CD4-positive, alpha-beta T cell (primary cell): ENCODE measurements at regions not wholly inside any gene's neighbourhood (a gene's known extent, or its start where the extent isn't known, plus 50 kb on each side); places are given as distances from the start of the nearest gene placed in this dataset.

Experiments used
- ATAC-seq: fragments of 200-7000 bp; cut with Tn5 transposase; one replicate; pipeline ENCODE4 v1.10.0; 2022; ENCODE audit warnings: mild to moderate bottlenecking; ENCODE audit not compliant: poor library complexity
- CTCF ChIA-PET: fragments of 350-600 bp; sonication (Branson Sonifier 250); formaldehyde crosslinking; loops from one replicate; lab custom pipeline; 2021; ENCODE audit warnings: antibody characterized with exemption, inconsistent platforms; lab: Charles Lee
- POLR2A ChIA-PET: fragments of 350-600 bp; sonication (Branson Sonifier 250); formaldehyde crosslinking; loops from one replicate; lab custom pipeline; 2021; ENCODE audit warnings: antibody characterized with exemption, inconsistent platforms; lab: Charles Lee
- DNase-seq, 14 experiments: peaks; one replicate each; pipeline ENCODE4 v3.0.0-alpha.2; 2013 to 2020; ENCODE audit warnings: mixed read lengths in 2 of 14
- H3K27ac ChIP-seq, 2 donors: one replicate each; pipeline versions ENCODE4 v1.5.1 to v1.7.0; 2013; ENCODE audit warnings: low read length in 2 of 2, low read depth in 1 of 2, mild to moderate bottlenecking in 1 of 2
- H3K27me3 ChIP-seq, 2 experiments: 1 replicate in 1 of 2; 2 replicates in 1 of 2; pipeline versions ENCODE4 v1.6.1 to v1.7.0; 2013; ENCODE audit warnings: low read length in 2 of 2, control low read depth in 1 of 2, mild to moderate bottlenecking in 1 of 2, moderate library complexity in 1 of 2; ENCODE audit not compliant: insufficient read depth in 2 of 2, control insufficient read depth in 1 of 2
- H3K36me3 ChIP-seq: one replicate; pipeline ENCODE4 v1.6.1; 2013; ENCODE audit warnings: low read length, control low read depth; ENCODE audit not compliant: insufficient read depth
- H3K4me1 ChIP-seq: one replicate; pipeline ENCODE4 v1.6.1; 2013; ENCODE audit warnings: low read length, control low read depth; ENCODE audit not compliant: insufficient read depth
- H3K4me3 ChIP-seq: one replicate; pipeline ENCODE4 v1.5.1; 2013; ENCODE audit warnings: mild to moderate bottlenecking, low read length, moderate library complexity
- H3K9me3 ChIP-seq, 2 experiments: 1 replicate in 1 of 2; 2 replicates in 1 of 2; pipeline versions ENCODE4 v1.6.1 to v1.7.0; 2013; ENCODE audit warnings: low read length in 2 of 2, mild to moderate bottlenecking in 2 of 2, control low read depth in 1 of 2, moderate library complexity in 1 of 2; ENCODE audit not compliant: control insufficient read depth in 1 of 2, insufficient read depth in 1 of 2
- H3K27ac Mint-ChIP-seq: one replicate; pipeline ENCODE4 v1.8.0; 2020; ENCODE audit warnings: mixed read lengths
- H3K27me3 Mint-ChIP-seq: one replicate; pipeline ENCODE4 v1.8.0; 2021; ENCODE audit warnings: mixed read lengths
- H3K36me3 Mint-ChIP-seq: one replicate; pipeline ENCODE4 v1.8.0; 2021; ENCODE audit warnings: low read depth, mixed read lengths
- H3K4me1 Mint-ChIP-seq: one replicate; pipeline ENCODE4 v1.8.0; 2021; ENCODE audit warnings: low read depth, mixed read lengths
- H3K4me3 Mint-ChIP-seq: one replicate; pipeline ENCODE4 v1.8.0; 2020; ENCODE audit warnings: mild to moderate bottlenecking, mixed read lengths
- H3K9me3 Mint-ChIP-seq: one replicate; pipeline ENCODE4 v1.8.0; 2020; ENCODE audit warnings: mixed read lengths
- intact Hi-C, 2 experiments: fragments of 100-400 bp; cut with DNase I in 1 of 2; cut with micrococcal nuclease in 1 of 2; formaldehyde crosslinking; loops; one replicate each; pipeline versions ENCODE4 v1.15.1 to v1.9.0; 2023 to 2025; cut with DNase I, micrococcal nuclease
- TF ChIP-seq, protein P1 (sequence below): fragments of 200-600 bp; IDR thresholded peaks from one replicate; pipeline ENCODE4 v1.8.0; 2022; ENCODE audit warnings: antibody characterized with exemption, mild to moderate bottlenecking

DNA sequence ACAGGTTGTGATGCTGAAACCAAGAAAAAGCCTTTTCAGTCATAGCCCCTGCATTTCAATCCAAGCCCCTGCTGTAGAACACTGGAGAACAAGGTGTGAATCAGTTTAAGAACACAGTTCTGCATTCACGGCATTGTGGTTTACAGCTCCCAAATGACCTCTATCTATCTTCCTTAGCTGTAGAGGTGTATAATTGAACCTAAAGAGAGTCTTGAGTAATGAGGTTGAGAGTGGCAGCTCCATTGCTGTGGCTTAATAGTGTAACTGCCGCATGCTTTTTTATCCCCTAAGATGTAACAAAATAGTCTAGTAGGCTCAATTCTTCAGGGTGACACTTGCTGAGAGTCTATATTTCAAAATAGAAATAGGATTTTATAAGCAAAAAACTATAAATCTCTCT is 121.3 kb upstream of the EPHA4 start:
- POLR2A ChIA-PET: no interaction called here
- Mint-ChIP-seq H3K4me1 (no peaks in the 10 kb centered on the region), H3K27ac (no peak overlapping the region)

DNA sequence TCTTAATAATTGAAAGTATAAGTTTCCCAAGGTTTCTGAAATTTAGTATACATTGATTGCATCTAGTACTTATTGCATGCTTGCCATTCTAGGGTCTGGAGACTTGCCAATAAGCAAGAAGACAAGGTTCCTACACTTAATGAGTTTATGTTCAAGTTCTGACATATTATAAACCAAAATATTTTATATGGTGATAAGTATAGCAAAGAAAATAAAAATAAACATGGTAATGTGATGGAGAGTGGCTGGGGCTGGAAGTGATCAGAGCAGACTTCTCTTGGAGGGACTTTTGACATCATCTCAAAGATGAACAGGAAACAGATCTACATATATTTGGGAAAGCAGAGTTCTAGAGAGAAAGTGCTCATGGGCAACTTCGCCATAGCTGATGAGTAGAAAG is 119.5 kb upstream of the EPHA4 start:
- ChIA-PET CTCF (no interaction called here), POLR2A (no interaction called here)
- Histone ChIP-seq H3K27ac (no peak overlapping the region), H3K36me3 (no peaks in the 10 kb centered on the region), H3K4me1 (no peaks in the 10 kb centered on the region), H3K4me3 (no peak overlapping the region), H3K9me3 (no peaks in the 10 kb centered on the region), H3K27me3 (no peaks in the 10 kb centered on the region)
- ATAC-seq: no peak
- Mint-ChIP-seq H3K4me1 (no peaks in the 10 kb centered on the region), H3K36me3 (no peaks in the 10 kb centered on the region), H3K9me3 (no peaks in the 10 kb centered on the region), H3K4me3 (no peak overlapping the region), H3K27me3 (no peaks in the 10 kb centered on the region), H3K27ac (no peak overlapping the region)
- intact Hi-C loops: no loop called here
- TF ChIP-seq, protein P1, sequence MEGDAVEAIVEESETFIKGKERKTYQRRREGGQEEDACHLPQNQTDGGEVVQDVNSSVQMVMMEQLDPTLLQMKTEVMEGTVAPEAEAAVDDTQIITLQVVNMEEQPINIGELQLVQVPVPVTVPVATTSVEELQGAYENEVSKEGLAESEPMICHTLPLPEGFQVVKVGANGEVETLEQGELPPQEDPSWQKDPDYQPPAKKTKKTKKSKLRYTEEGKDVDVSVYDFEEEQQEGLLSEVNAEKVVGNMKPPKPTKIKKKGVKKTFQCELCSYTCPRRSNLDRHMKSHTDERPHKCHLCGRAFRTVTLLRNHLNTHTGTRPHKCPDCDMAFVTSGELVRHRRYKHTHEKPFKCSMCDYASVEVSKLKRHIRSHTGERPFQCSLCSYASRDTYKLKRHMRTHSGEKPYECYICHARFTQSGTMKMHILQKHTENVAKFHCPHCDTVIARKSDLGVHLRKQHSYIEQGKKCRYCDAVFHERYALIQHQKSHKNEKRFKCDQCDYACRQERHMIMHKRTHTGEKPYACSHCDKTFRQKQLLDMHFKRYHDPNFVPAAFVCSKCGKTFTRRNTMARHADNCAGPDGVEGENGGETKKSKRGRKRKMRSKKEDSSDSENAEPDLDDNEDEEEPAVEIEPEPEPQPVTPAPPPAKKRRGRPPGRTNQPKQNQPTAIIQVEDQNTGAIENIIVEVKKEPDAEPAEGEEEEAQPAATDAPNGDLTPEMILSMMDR: no peak
- no peak for DNase-seq

More for the DNA sequence above, 121.3 kb upstream of the EPHA4 start:
- Mint-ChIP-seq H3K4me3 (no peak overlapping the region), H3K36me3 (no peaks in the 10 kb centered on the region), H3K9me3 (no peaks in the 10 kb centered on the region), H3K27me3 (no peaks in the 10 kb centered on the region)
- CTCF ChIA-PET: no interaction called here
- intact Hi-C loops: no loop called here
- no peaks in the 10 kb centered on the region for H3K9me3 ChIP-seq
- TF ChIP-seq, protein P1: no peak
- no peak overlapping the region for H3K4me3 ChIP-seq
- no peak for ATAC-seq
- no peak for DNase-seq
- no peaks in the 10 kb centered on the region for H3K27me3 ChIP-seq
- no peaks in the 10 kb centered on the region for H3K4me1 ChIP-seq
- no peak overlapping the region for H3K27ac ChIP-seq
- no peaks in the 10 kb centered on the region for H3K36me3 ChIP-seq

DNA sequence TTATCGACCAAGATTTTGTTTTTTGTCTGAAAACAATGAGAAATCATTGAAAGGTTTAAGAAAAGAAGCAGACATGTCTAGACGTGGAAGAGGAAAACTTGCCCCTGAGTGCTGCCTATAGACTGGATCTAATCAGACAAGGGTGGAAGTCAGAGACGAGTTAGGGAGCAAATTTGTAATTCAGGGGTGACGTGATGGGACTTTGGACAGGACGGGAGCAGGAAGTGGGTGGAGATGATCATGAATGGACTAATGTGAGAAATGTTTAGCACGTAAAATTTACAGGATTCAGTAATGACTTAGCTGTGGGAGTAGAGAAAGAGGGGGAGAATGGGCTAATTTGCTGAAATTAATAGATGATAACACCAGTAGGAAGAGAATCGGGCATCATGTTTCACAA is 117.0 kb upstream of the EPHA4 start:
- no peaks in the 10 kb centered on the region for H3K36me3 ChIP-seq
- H3K4me1 Mint-ChIP-seq: no peaks in the 10 kb centered on the region
- H3K27ac ChIP-seq: no peak overlapping the region
- no peak for DNase-seq
- H3K4me1 ChIP-seq: no peaks in the 10 kb centered on the region
- no peaks in the 10 kb centered on the region for H3K36me3 Mint-ChIP-seq
- ATAC-seq: no peak
- H3K9me3 ChIP-seq: no peaks in the 10 kb centered on the region
- no peaks in the 10 kb centered on the region for H3K27me3 ChIP-seq
- no peak overlapping the region for H3K27ac Mint-ChIP-seq
- no peak overlapping the region for H3K4me3 Mint-ChIP-seq
- TF ChIP-seq, protein P1: no peak
- no peaks in the 10 kb centered on the region for H3K9me3 Mint-ChIP-seq
- ChIA-PET CTCF (interaction anchor here (1.4 kb wide), 1 partner anchor 21 kb away, joined by 3 read pairs; no protein-coding TSS in a partner anchor), POLR2A (no interaction called here)
- intact Hi-C loops: no loop called here
- no peaks in the 10 kb centered on the region for H3K27me3 Mint-ChIP-seq
- H3K4me3 ChIP-seq: no peak overlapping the region
